ENCODE measurements at regions not wholly inside any gene's neighbourhood (a gene's known extent, or its start where the extent isn't known, plus 50 kb on each side); places are given as distances from the start of the nearest gene placed in this dataset.

DNA sequence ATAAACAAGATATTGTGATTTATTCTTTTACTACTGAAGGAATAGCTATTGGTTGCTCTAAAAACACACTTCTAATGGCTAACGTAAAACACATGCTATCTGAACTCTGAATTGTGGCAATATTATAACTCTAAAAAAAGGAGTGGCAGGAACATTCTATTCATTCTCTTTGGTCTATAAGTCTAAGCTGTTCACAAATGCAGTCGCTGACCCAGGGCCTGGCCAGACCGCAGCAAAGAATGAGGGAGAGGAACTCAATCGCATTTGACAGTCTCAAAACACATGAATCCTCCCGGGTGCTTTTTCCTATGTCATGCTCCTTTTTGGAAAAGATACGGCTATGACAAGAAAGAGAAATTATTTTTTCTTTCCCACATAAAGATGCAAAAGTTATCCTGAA is 651.6 kb upstream of the PITX2 start:
- no peak for TF ChIP-seq EZH2phosphoT487 (IDR thresholded peaks at IDR 0.05; ENCODE audit: borderline replicate concordance, low read depth, low read length)
- TF ChIP-seq, protein P1, sequence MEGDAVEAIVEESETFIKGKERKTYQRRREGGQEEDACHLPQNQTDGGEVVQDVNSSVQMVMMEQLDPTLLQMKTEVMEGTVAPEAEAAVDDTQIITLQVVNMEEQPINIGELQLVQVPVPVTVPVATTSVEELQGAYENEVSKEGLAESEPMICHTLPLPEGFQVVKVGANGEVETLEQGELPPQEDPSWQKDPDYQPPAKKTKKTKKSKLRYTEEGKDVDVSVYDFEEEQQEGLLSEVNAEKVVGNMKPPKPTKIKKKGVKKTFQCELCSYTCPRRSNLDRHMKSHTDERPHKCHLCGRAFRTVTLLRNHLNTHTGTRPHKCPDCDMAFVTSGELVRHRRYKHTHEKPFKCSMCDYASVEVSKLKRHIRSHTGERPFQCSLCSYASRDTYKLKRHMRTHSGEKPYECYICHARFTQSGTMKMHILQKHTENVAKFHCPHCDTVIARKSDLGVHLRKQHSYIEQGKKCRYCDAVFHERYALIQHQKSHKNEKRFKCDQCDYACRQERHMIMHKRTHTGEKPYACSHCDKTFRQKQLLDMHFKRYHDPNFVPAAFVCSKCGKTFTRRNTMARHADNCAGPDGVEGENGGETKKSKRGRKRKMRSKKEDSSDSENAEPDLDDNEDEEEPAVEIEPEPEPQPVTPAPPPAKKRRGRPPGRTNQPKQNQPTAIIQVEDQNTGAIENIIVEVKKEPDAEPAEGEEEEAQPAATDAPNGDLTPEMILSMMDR (conservative IDR thresholded peaks at IDR 0.05; ENCODE audit: low read length) = no peak
- intact Hi-C loops (cut with micrococcal nuclease; ENCODE audit: unreplicated experiment) = no loop called here
- no TSS peak for BruUV-seq (replicated peaks)
- Histone ChIP-seq H2AFZ (ENCODE audit: low read length) (no peak overlapping the region), H3K27ac (ENCODE audit: low read depth, low read length, poor library complexity, severe bottlenecking) (no peak overlapping the region), H3K79me2 (ENCODE audit: insufficient read depth, low read depth, low read length) (no peaks in the 10 kb centered on the region), H3K4me3 (ENCODE audit: low read depth, low read length, poor library complexity, severe bottlenecking) (no peak overlapping the region), H3K9me3 (ENCODE audit: low read length) (no peaks in the 10 kb centered on the region), H4K20me1 (ENCODE audit: insufficient read depth, low read length) (no peaks in the 10 kb centered on the region), H3K9me2 (ENCODE audit: insufficient read depth, low read length) (no peaks in the 10 kb centered on the region), H3K4me1 (ENCODE audit: insufficient read depth, low read length, poor library complexity, severe bottlenecking) (no peaks in the 10 kb centered on the region), H3K36me3 (ENCODE audit: insufficient read depth, low read length) (no peaks in the 10 kb centered on the region), H3K4me2 (ENCODE audit: low read length) (no peak overlapping the region)
- ChIA-PET CTCF (ENCODE audit: unreplicated experiment) (no interaction called here), POLR2A (no interaction called here)
- DNase-seq (ENCODE audit: low spot score) = no peak

DNA sequence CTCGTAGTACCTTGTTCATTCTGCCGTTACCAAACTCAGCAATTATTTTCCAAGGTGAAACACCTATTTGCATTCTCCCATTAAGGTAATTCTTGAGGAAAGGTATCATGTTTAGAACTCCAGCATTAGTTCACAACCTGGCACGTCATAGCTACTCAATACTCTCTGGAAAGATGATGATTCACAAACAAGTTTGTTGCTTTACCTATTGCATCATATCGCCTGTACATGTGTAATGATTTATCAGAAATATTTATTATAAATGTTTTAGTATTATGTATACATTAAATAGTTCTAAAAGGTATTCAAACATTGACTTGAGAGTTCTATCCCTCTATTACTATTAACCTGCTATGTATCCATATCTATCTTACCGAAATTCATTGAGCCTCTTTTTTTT is 658.3 kb upstream of the PITX2 start:
- H3K79me2 ChIP-seq (ENCODE audit: insufficient read depth, low read depth, low read length) = no peaks in the 10 kb centered on the region
- no peak overlapping the region for H3K27ac ChIP-seq (ENCODE audit: low read depth, low read length, poor library complexity, severe bottlenecking)
- H3K4me3 ChIP-seq (ENCODE audit: low read depth, low read length, poor library complexity, severe bottlenecking) = no peak overlapping the region
- no peaks in the 10 kb centered on the region for H4K20me1 ChIP-seq (ENCODE audit: insufficient read depth, low read length)
- H3K4me2 ChIP-seq (ENCODE audit: low read length) = no peak overlapping the region
- ChIA-PET CTCF (ENCODE audit: unreplicated experiment) (no interaction called here), POLR2A (no interaction called here)
- intact Hi-C loops (cut with micrococcal nuclease; ENCODE audit: unreplicated experiment) = no loop called here
- H2AFZ ChIP-seq (ENCODE audit: low read length) = no peak overlapping the region
- no peaks in the 10 kb centered on the region for H3K9me2 ChIP-seq (ENCODE audit: insufficient read depth, low read length)
- BruUV-seq (replicated peaks) = no TSS peak
- no peak for TF ChIP-seq EZH2phosphoT487 (IDR thresholded peaks at IDR 0.05; ENCODE audit: borderline replicate concordance, low read depth, low read length)
- TF ChIP-seq, protein P1 (conservative IDR thresholded peaks at IDR 0.05; ENCODE audit: low read length) = no peak
- no peaks in the 10 kb centered on the region for H3K36me3 ChIP-seq (ENCODE audit: insufficient read depth, low read length)
- H3K9me3 ChIP-seq (ENCODE audit: low read length) = no peaks in the 10 kb centered on the region
- no peaks in the 10 kb centered on the region for H3K4me1 ChIP-seq (ENCODE audit: insufficient read depth, low read length, poor library complexity, severe bottlenecking)
- no peak for DNase-seq (ENCODE audit: low spot score)

DNA sequence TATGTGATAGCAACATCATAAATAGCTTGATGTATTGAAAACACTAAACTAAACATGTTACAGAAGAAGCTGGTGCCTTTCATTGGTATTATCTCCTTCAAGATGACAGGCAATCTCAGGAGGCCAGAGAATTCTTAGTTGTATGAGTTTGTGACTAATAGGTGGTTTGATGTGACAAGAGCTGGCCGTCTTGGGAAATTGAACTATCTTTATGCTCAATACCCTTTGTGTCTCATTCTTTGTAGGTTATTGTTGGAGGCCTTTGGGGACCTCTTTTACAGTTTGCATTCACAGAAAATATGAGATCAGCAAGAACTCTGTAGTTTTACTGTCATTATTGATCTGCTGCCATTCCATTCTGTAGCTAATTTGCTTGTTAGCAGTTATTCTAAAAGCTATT is 659.2 kb upstream of the PITX2 start:
- no peak for DNase-seq (ENCODE audit: low spot score)
- ChIA-PET POLR2A (no interaction called here), CTCF (ENCODE audit: unreplicated experiment) (no interaction called here)
- no peaks in the 10 kb centered on the region for H3K9me2 ChIP-seq (ENCODE audit: insufficient read depth, low read length)
- no peak overlapping the region for H3K27ac ChIP-seq (ENCODE audit: low read depth, low read length, poor library complexity, severe bottlenecking)
- H3K4me3 ChIP-seq (ENCODE audit: low read depth, low read length, poor library complexity, severe bottlenecking) = no peak overlapping the region
- no peaks in the 10 kb centered on the region for H3K9me3 ChIP-seq (ENCODE audit: low read length)
- no peaks in the 10 kb centered on the region for H4K20me1 ChIP-seq (ENCODE audit: insufficient read depth, low read length)
- no peak overlapping the region for H2AFZ ChIP-seq (ENCODE audit: low read length)
- H3K4me1 ChIP-seq (ENCODE audit: insufficient read depth, low read length, poor library complexity, severe bottlenecking) = no peaks in the 10 kb centered on the region
- no peaks in the 10 kb centered on the region for H3K79me2 ChIP-seq (ENCODE audit: insufficient read depth, low read depth, low read length)
- TF ChIP-seq EZH2phosphoT487 (IDR thresholded peaks at IDR 0.05; ENCODE audit: borderline replicate concordance, low read depth, low read length) = no peak
- TF ChIP-seq, protein P1 (conservative IDR thresholded peaks at IDR 0.05; ENCODE audit: low read length) = no peak
- no peaks in the 10 kb centered on the region for H3K36me3 ChIP-seq (ENCODE audit: insufficient read depth, low read length)
- H3K4me2 ChIP-seq (ENCODE audit: low read length) = no peak overlapping the region
- no TSS peak for BruUV-seq (replicated peaks)
- intact Hi-C loops (cut with micrococcal nuclease; ENCODE audit: unreplicated experiment) = loop anchor here (2.0 kb wide), 1 partner anchor 651 kb away; no protein-coding TSS in a partner anchor

All from OCI-LY7 (cell line).